Neuronal stem cell (in vitro differentiated cells): ENCODE measurements at regions not wholly inside any gene's neighbourhood (a gene's known extent, or its start where the extent isn't known, plus 50 kb on each side); places are given as distances from the start of the nearest gene placed in this dataset.

ENCODE experiments used
- DNase-seq: peaks from one replicate; pipeline ENCODE4 v3.0.0-alpha.2; 2013; ENCODE audit warnings: low spot score
- H2AFZ ChIP-seq: one replicate; pipeline ENCODE4 v1.6.1; 2013; ENCODE audit warnings: mild to moderate bottlenecking, low read length, inconsistent platforms
- H2AK5ac ChIP-seq: 2 replicates; pipeline ENCODE4 v1.6.1; 2013; ENCODE audit warnings: low read depth, mild to moderate bottlenecking, inconsistent platforms, low read length, moderate library complexity, mixed read lengths
- H2BK120ac ChIP-seq: 2 replicates; pipeline ENCODE4 v1.6.1; 2013; ENCODE audit warnings: low read depth, mild to moderate bottlenecking, inconsistent platforms, low read length, moderate library complexity, mixed read lengths
- H2BK12ac ChIP-seq: one replicate; pipeline ENCODE4 v1.6.1; 2013; ENCODE audit warnings: low read length, inconsistent platforms
- H2BK15ac ChIP-seq: 2 replicates; pipeline ENCODE4 v1.6.1; 2013; ENCODE audit warnings: mild to moderate bottlenecking, low read length, inconsistent platforms, mixed read lengths
- H2BK5ac ChIP-seq: one replicate; pipeline ENCODE4 v1.6.1; 2013; ENCODE audit warnings: inconsistent platforms, mild to moderate bottlenecking, low read length, moderate library complexity
- H3K14ac ChIP-seq: one replicate; pipeline ENCODE4 v1.6.1; 2013; ENCODE audit warnings: low read length, inconsistent platforms
- H3K18ac ChIP-seq: 2 replicates; pipeline ENCODE4 v1.6.1; 2013; ENCODE audit warnings: low read length, inconsistent platforms
- H3K23ac ChIP-seq: 2 replicates; pipeline ENCODE4 v1.6.1; 2013; ENCODE audit warnings: low read depth, mild to moderate bottlenecking, mixed read lengths, low read length, inconsistent platforms; ENCODE audit not compliant: poor library complexity
- H3K27ac ChIP-seq: replicated peaks from 3 replicates; pipeline ENCODE4 v1.5.1; 2013; ENCODE audit warnings: low read length, inconsistent platforms
- H3K27me3 ChIP-seq, 3 experiments: 2 replicates each; pipeline ENCODE4 v1.6.1; 2013; ENCODE audit warnings: low read length in 3 of 3, mild to moderate bottlenecking in 2 of 3, inconsistent platforms in 1 of 3, low read depth in 1 of 3, mixed read lengths in 1 of 3, moderate library complexity in 1 of 3; ENCODE audit not compliant: control insufficient read depth in 3 of 3, insufficient read depth in 3 of 3
- H3K36me3 ChIP-seq, 2 donors: replicated peaks in 1 of 2; 2 replicates each; pipeline ENCODE4 v1.6.1; 2013; ENCODE audit warnings: low read length in 2 of 2; ENCODE audit not compliant: control insufficient read depth in 2 of 2, insufficient read depth in 2 of 2
- H3K4ac ChIP-seq: 2 replicates; pipeline ENCODE4 v1.6.1; 2013; ENCODE audit warnings: inconsistent platforms, mild to moderate bottlenecking, low read length, moderate library complexity
- H3K4me1 ChIP-seq, 2 donors: 1 replicate in 1 of 2; 2 replicates in 1 of 2; pipeline ENCODE4 v1.6.1; 2013; ENCODE audit warnings: low read length in 2 of 2, low read depth in 1 of 2; ENCODE audit not compliant: control insufficient read depth in 2 of 2, insufficient read depth in 1 of 2
- H3K4me2 ChIP-seq: one replicate; pipeline ENCODE4 v1.6.1; 2013; ENCODE audit warnings: mild to moderate bottlenecking, low read length, inconsistent platforms; ENCODE audit not compliant: insufficient read depth, poor library complexity, severe bottlenecking
- H3K4me3 ChIP-seq, 2 donors: 2 replicates each; pipeline ENCODE4 v1.5.1; 2013; ENCODE audit warnings: low read length in 2 of 2, mild to moderate bottlenecking in 2 of 2, inconsistent platforms in 1 of 2, moderate library complexity in 1 of 2
- H3K79me1 ChIP-seq: one replicate; pipeline ENCODE4 v1.6.1; 2013; ENCODE audit warnings: low read depth, mild to moderate bottlenecking, inconsistent platforms, low read length, moderate library complexity
- H3K9ac ChIP-seq: one replicate; pipeline ENCODE4 v1.6.1; 2013; ENCODE audit warnings: mild to moderate bottlenecking, low read depth, low read length, inconsistent platforms; ENCODE audit not compliant: poor library complexity
- H3K9me3 ChIP-seq, 2 donors: replicated peaks in 1 of 2; 2 replicates each; pipeline versions ENCODE3 to v1.6.1; 2013; ENCODE audit warnings: low read length in 2 of 2, mild to moderate bottlenecking in 2 of 2, inconsistent platforms in 1 of 2, low read depth in 1 of 2, mixed read lengths in 1 of 2, moderate library complexity in 1 of 2; ENCODE audit not compliant: control insufficient read depth in 2 of 2, insufficient read depth in 1 of 2
- H4K8ac ChIP-seq: one replicate; pipeline ENCODE4 v1.6.1; 2013; ENCODE audit warnings: low read depth, mild to moderate bottlenecking, inconsistent platforms, low read length, moderate library complexity
- H4K91ac ChIP-seq: one replicate; pipeline ENCODE4 v1.6.1; 2013; ENCODE audit warnings: low read length, low read depth, mild to moderate bottlenecking, inconsistent platforms; ENCODE audit not compliant: poor library complexity
- WGBS, 2 donors: extraction: QIAGEN DNeasy Blood & Tissue Kit; methylation state at CpG; one replicate each; pipeline ENCODE4 v1.1.7; 2013; ENCODE audit warnings: missing lambda C conversion rate in 2 of 2, mixed read lengths in 1 of 2; ENCODE audit not compliant: insufficient read length in 2 of 2, insufficient replicate concordance in 1 of 2; ENCODE audit errors: extremely low coverage in 2 of 2; 5-methylcytosine and 5-hydroxymethylcytosine counted together

GRCh38 chr3:31189971-31190370 is 295.5 kb upstream of the GADL1 start:
- Histone ChIP-seq H3K27me3 (no peaks in the 10 kb centered on the region), H3K23ac (no peak overlapping the region), H2AK5ac (no peak overlapping the region), H3K79me1 (no peaks in the 10 kb centered on the region), H4K8ac (no peak overlapping the region), H3K9ac (no peak overlapping the region), H3K14ac (no peak overlapping the region), H2BK120ac (no peak overlapping the region), H4K91ac (no peak overlapping the region), H3K4me1 (no peaks in the 10 kb centered on the region), H3K36me3 (no peaks in the 10 kb centered on the region), H3K9me3 (no peaks in the 10 kb centered on the region), H3K18ac (no peak overlapping the region), H3K27ac (no peak overlapping the region), H2AFZ (no peak overlapping the region), H2BK15ac (no peak overlapping the region), H3K4me2 (no peak overlapping the region), H2BK12ac (no peak overlapping the region), H3K4me3 (no peak overlapping the region), H2BK5ac (no peak overlapping the region), H3K4ac (no peak overlapping the region)
- no peak for DNase-seq

DNA sequence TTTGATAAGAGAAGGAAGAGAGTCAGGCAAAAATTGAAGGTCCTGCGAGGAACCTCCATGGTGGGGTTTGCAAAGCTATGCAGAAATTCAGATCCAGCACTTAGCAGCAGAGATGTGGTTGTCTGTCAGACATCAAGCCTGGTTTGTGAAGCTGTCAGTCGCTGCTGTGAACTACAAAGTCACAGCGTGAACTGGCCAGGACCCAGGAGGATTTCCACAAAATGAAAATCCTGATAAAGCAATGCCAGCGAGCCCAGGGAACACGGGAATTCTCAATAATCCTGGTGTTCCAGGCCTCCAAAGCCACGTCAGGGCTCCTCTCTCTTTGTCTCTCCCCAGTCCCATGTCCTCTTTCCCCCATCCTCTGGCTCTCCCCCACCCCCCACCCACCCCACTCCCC is 296.9 kb upstream of the GADL1 start:
- WGBS, 2 donors, result no CpG with 5 or more reads among the region's 6 CpGs
- Histone ChIP-seq H3K36me3 (no peaks in the 10 kb centered on the region), H3K4me3 (no peak overlapping the region), H2BK5ac (no peak overlapping the region), H3K4me1 (no peaks in the 10 kb centered on the region), H3K18ac (no peak overlapping the region), H2AK5ac (no peak overlapping the region), H3K4me2 (no peak overlapping the region), H3K9ac (no peak overlapping the region), H3K27me3 (no peaks in the 10 kb centered on the region), H3K9me3 (no peaks in the 10 kb centered on the region), H3K79me1 (no peaks in the 10 kb centered on the region), H4K8ac (no peak overlapping the region), H2AFZ (no peak overlapping the region), H4K91ac (no peak overlapping the region), H2BK120ac (no peak overlapping the region), H2BK12ac (no peak overlapping the region), H3K27ac (no peak overlapping the region), H2BK15ac (no peak overlapping the region), H3K14ac (no peak overlapping the region), H3K4ac (no peak overlapping the region), H3K23ac (no peak overlapping the region)
- DNase-seq, result no peak

DNA sequence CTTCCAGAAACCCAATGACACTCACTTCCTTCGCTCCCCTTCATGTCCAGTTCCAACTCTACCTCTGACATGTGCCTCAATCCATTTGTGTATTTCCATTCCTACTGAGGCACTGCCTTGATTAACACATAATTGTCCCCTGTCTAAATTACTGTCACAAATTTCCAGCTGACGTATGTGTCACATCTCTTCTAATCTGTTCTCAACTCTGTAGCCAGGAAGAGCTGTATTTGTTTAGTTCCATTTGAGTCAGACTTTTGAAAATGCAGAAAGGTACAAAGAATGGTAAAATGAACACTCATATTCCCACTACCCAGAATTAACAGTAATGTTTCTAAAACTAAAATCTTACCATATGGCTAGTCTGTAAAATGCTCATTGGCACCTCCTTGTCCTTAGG is 299.0 kb upstream of the GADL1 start:
- WGBS, 2 donors, result no CpG with 5 or more reads among the region's 2 CpGs
- no peak overlapping the region for H3K4me3 ChIP-seq

GRCh38 chr3:31193871-31194270 is 299.4 kb upstream of the GADL1 start:
- H3K27ac ChIP-seq, result no peak overlapping the region
- H3K4me1 ChIP-seq, result peaks cover 0 to 5% of the 10 kb centered on the region in 2 donors
- no peak overlapping the region for H2BK12ac ChIP-seq
- no peak overlapping the region for H3K9ac ChIP-seq
- no peak overlapping the region for H2BK15ac ChIP-seq
- H4K91ac ChIP-seq, result no peak overlapping the region
- no peak overlapping the region for H2AK5ac ChIP-seq
- H3K4me3 ChIP-seq, result no peak overlapping the region
- no peaks in the 10 kb centered on the region for H3K36me3 ChIP-seq
- no peak overlapping the region for H2AFZ ChIP-seq
- H3K4ac ChIP-seq, result no peak overlapping the region
- no CpG with 5 or more reads among the region's 1 CpG for WGBS, 2 donors
- H3K23ac ChIP-seq, result no peak overlapping the region
- no peak overlapping the region for H3K18ac ChIP-seq
- no peaks in the 10 kb centered on the region for H3K9me3 ChIP-seq
- H3K4me2 ChIP-seq, result no peak overlapping the region
- no peak overlapping the region for H2BK5ac ChIP-seq
- H3K27me3 ChIP-seq, result no peaks in the 10 kb centered on the region
- no peak overlapping the region for H4K8ac ChIP-seq
- no peaks in the 10 kb centered on the region for H3K79me1 ChIP-seq
- no peak overlapping the region for H2BK120ac ChIP-seq
- DNase-seq, result no peak
- no peak overlapping the region for H3K14ac ChIP-seq

More for the DNA sequence above, 299.0 kb upstream of the GADL1 start:
- no peak for DNase-seq
- no peak overlapping the region for H2BK5ac ChIP-seq
- H4K91ac ChIP-seq, result no peak overlapping the region
- H3K27me3 ChIP-seq, result no peaks in the 10 kb centered on the region
- H2BK120ac ChIP-seq, result no peak overlapping the region
- no peaks in the 10 kb centered on the region for H3K79me1 ChIP-seq
- no peak overlapping the region for H4K8ac ChIP-seq
- no peak overlapping the region for H3K4ac ChIP-seq
- H3K27ac ChIP-seq, result no peak overlapping the region
- no peak overlapping the region for H3K14ac ChIP-seq
- H3K9me3 ChIP-seq, result no peaks in the 10 kb centered on the region
- no peak overlapping the region for H3K4me2 ChIP-seq
- peaks cover 0 to 5% of the 10 kb centered on the region in 2 donors for H3K4me1 ChIP-seq
- no peak overlapping the region for H2BK15ac ChIP-seq
- H2BK12ac ChIP-seq, result no peak overlapping the region
- H2AK5ac ChIP-seq, result no peak overlapping the region
- no peak overlapping the region for H3K18ac ChIP-seq
- H2AFZ ChIP-seq, result no peak overlapping the region
- no peak overlapping the region for H3K23ac ChIP-seq
- H3K9ac ChIP-seq, result no peak overlapping the region
- H3K36me3 ChIP-seq, result no peaks in the 10 kb centered on the region
